Adrenal gland (tissue), 9 donors: ENCODE measurements at regions not wholly inside any gene's neighbourhood (a gene's known extent, or its start where the extent isn't known, plus 50 kb on each side); places are given as distances from the start of the nearest gene placed in this dataset.

ENCODE experiments used
- DNase-seq, 7 donors: peaks; one replicate each; pipeline ENCODE4 v3.0.0-alpha.2; 2019 to 2020
- H3K27ac ChIP-seq, 5 donors: fragments of 200-600 bp; sonication (generic) in 4 of 5; 1 replicate in 3 of 5; 2 replicates in 2 of 5; pipeline versions ENCODE4 v1.5.1 to v1.8.0; 2016 to 2020; ENCODE audit warnings: mild to moderate bottlenecking in 1 of 5
- H3K27me3 ChIP-seq: fragments of 200-600 bp; 2 replicates; pipeline ENCODE4 v1.8.0; 2021
- H3K36me3 ChIP-seq, 2 donors: fragments of 200-600 bp; replicated peaks in 1 of 2; 1 replicate in 1 of 2; 2 replicates in 1 of 2; pipeline versions ENCODE4 v1.5.1 to v1.8.0; 2018 to 2022
- H3K4me1 ChIP-seq, 2 donors: fragments of 200-600 bp; replicated peaks in 1 of 2; 1 replicate in 1 of 2; 2 replicates in 1 of 2; pipeline versions ENCODE4 v1.5.1 to v1.8.0; 2018 to 2021
- H3K4me3 ChIP-seq, 4 donors: fragments of 200-600 bp; sonication (generic) in 3 of 4; one replicate each; pipeline ENCODE4 v1.5.1; 2016 to 2018
- H3K9me3 ChIP-seq, 3 donors: fragments of 200-600 bp; sonication (generic) in 1 of 3; replicated peaks in 1 of 3; 1 replicate in 2 of 3; 2 replicates in 1 of 3; pipeline versions ENCODE4 v1.5.1 to v1.8.0; 2016 to 2021
- POLR2A ChIP-seq, 2 donors: fragments of 450-650 bp; IDR thresholded peaks; one replicate each; pipeline ENCODE4 v1.6.1; 2017; ENCODE audit warnings: antibody characterized with exemption in 2 of 2, mild to moderate bottlenecking in 2 of 2, moderate library complexity in 1 of 2
- WGBS, 4 donors: extraction: QIAGEN DNeasy Blood & Tissue Kit in 2 of 4; methylation state at CpG; one replicate each; pipeline versions ENCODE4 v1.1.5 to v1.1.7; 2013 to 2017; 5-methylcytosine and 5-hydroxymethylcytosine counted together
- intact Hi-C, 2 donors: fragments of 100-400 bp; cut with DNase I; formaldehyde crosslinking; loops; one replicate each; pipeline versions ENCODE4 v1.14.1 to v1.15.0; 2022 to 2023
- TF ChIP-seq, protein P1 (sequence below), 6 experiments: fragments of 450-650 bp in 4 of 6; fragments of 200-600 bp in 2 of 6; sonication (generic) in 1 of 6; IDR thresholded peaks; 1 replicate in 5 of 6; 2 replicates in 1 of 6; pipeline versions ENCODE4 v1.5.1 to v1.8.0; 2016 to 2021; ENCODE audit warnings: antibody characterized with exemption in 6 of 6, mild to moderate bottlenecking in 2 of 6, moderate library complexity in 1 of 6
- donor health status: healthy with polysubstance abuse.
- donor health status: Bipolar disorder and iron deficiency.
- donor health status: DM: yes; HTN: yes; CAD: no.
- donor health status: DM: no; HTN: no; CAD: no.
- donor health status: DM: no; HTN: no; CAD: no.

DNA sequence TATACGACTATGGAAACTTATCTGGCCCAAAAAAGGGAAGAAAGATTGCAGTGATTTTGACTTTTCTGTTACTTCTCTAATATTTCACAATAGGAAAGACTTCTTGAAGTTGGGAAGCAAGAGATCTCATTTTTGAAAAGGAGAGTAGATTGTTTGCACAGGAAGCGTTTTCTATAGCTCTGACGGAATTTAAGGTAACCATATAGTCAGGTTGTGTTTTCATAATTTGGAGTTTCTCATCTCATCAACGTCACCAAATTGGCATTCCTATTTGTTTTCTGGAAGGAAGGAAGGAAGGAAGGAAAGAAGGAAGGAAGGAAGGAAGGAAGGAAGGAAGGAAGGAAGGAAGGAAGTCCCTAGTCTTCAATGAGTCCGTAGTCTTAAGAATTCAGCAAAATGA is 732.0 kb downstream of the XPNPEP1 start:
- DNase-seq = no peak
- intact Hi-C loops = no loop called here

DNA sequence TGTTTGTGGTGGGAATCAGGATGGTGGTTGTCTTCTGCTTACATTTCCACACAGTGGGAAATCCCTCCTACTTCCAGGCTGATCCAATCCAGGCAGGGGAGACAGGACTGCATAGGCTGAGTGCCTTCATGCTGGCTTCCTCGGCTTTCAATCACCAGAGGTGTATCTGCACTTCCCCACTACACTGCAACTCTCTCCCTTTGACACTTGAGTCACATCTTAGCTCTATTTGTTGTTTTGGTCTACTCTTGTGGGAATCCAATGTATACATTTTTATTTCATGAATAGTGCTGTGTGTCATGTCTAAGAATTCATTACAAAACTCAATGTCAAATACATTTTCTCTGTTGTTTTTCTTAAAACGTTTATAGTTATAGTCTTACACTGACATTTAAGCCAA is 735.6 kb downstream of the XPNPEP1 start:
- H3K27me3 ChIP-seq = no peaks in the 10 kb centered on the region
- H3K4me1 ChIP-seq = no peaks in the 10 kb centered on the region
- no peak overlapping the region for H3K4me3 ChIP-seq
- DNase-seq = no peak
- H3K27ac ChIP-seq = no peak overlapping the region
- peaks cover 0 to 5% (median 0%) of the 10 kb centered on the region in 3 donors for H3K9me3 ChIP-seq
- intact Hi-C loops = no loop called here
- no peaks in the 10 kb centered on the region for H3K36me3 ChIP-seq
- WGBS, 4 donors = 16 to 37% (median 18%) methylated on average over 2 of the region's 2 CpGs
- TF ChIP-seq, protein P1, sequence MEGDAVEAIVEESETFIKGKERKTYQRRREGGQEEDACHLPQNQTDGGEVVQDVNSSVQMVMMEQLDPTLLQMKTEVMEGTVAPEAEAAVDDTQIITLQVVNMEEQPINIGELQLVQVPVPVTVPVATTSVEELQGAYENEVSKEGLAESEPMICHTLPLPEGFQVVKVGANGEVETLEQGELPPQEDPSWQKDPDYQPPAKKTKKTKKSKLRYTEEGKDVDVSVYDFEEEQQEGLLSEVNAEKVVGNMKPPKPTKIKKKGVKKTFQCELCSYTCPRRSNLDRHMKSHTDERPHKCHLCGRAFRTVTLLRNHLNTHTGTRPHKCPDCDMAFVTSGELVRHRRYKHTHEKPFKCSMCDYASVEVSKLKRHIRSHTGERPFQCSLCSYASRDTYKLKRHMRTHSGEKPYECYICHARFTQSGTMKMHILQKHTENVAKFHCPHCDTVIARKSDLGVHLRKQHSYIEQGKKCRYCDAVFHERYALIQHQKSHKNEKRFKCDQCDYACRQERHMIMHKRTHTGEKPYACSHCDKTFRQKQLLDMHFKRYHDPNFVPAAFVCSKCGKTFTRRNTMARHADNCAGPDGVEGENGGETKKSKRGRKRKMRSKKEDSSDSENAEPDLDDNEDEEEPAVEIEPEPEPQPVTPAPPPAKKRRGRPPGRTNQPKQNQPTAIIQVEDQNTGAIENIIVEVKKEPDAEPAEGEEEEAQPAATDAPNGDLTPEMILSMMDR (IDR thresholded peaks at IDR 0.05) = no peak
- no peak for TF ChIP-seq POLR2A (IDR thresholded peaks at IDR 0.05)

More for the DNA sequence above, 732.0 kb downstream of the XPNPEP1 start:
- H3K9me3 ChIP-seq = no peaks in the 10 kb centered on the region
- no peak overlapping the region for H3K27ac ChIP-seq
- H3K4me1 ChIP-seq = no peaks in the 10 kb centered on the region
- TF ChIP-seq, protein P1 (IDR thresholded peaks at IDR 0.05) = no peak
- TF ChIP-seq POLR2A (IDR thresholded peaks at IDR 0.05) = no peak
- no peaks in the 10 kb centered on the region for H3K36me3 ChIP-seq
- H3K27me3 ChIP-seq = no peaks in the 10 kb centered on the region
- no peak overlapping the region for H3K4me3 ChIP-seq
- 59 to 70% (median 64%) methylated on average over 5 of the region's 5 CpGs for WGBS, 4 donors

DNA sequence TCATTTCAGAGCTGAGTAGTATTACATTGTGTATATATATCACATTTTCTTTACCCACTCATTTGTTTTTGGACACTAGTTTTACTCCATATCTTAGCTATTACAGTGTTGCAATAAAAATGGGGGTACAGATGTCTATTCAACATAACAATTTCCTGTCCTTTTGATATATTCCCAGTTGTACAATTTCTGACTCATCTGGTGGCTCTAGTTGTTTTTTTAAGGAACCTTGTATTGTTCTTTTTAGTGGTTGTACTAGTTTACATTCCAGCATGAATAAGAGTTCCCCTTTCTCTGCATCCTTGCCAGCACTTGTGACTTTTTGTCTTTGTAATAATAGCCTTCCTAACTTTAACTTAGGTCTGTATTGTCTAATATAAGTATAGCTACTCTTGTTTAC is 739.9 kb downstream of the XPNPEP1 start:
- Histone ChIP-seq H3K36me3 (no peaks in the 10 kb centered on the region), H3K9me3 (peaks cover 0 to 5% (median 0%) of the 10 kb centered on the region in 3 donors), H3K27me3 (no peaks in the 10 kb centered on the region), H3K4me1 (no peaks in the 10 kb centered on the region), H3K4me3 (no peak overlapping the region), H3K27ac (no peak overlapping the region)
- DNase-seq = no peak
- TF ChIP-seq, protein P1 (IDR thresholded peaks at IDR 0.05) = no peak
- no peak for TF ChIP-seq POLR2A (IDR thresholded peaks at IDR 0.05)
- intact Hi-C loops = no loop called here

DNA sequence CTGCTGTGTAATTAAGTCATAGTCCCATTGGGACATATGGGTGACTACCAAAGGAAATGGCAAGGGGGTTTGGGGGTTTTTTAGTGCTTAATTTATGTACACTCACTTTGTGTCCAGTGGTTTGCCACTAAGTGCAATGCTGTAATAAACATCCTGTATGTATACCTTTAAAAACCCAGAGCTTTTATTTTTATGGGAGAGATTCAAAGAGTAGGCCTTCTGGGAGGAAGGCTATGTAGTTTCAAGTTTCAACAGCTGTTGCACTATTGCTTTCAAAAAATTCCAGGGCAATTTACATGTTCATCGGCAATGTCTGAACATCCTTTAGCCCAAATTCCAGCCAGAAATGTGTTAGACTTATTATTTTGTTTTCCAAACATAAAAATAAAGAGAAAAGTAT is 744.7 kb downstream of the XPNPEP1 start:
- no peaks in the 10 kb centered on the region for H3K36me3 ChIP-seq
- no peaks in the 10 kb centered on the region for H3K9me3 ChIP-seq
- intact Hi-C loops = no loop called here
- DNase-seq = no peak
- H3K4me3 ChIP-seq = no peak overlapping the region
- no peak overlapping the region for H3K27ac ChIP-seq
- no peaks in the 10 kb centered on the region for H3K4me1 ChIP-seq
- no peaks in the 10 kb centered on the region for H3K27me3 ChIP-seq
- WGBS, 4 donors = 58 to 82% (median 69%) methylated on average over 1 of the region's 1 CpG
- TF ChIP-seq POLR2A (IDR thresholded peaks at IDR 0.05) = no peak
- TF ChIP-seq, protein P1 (IDR thresholded peaks at IDR 0.05) = no peak
